ENCODE measurements at regions not wholly inside any gene's neighbourhood (a gene's known extent, or its start where the extent isn't known, plus 50 kb on each side); places are given as distances from the start of the nearest gene placed in this dataset.

DNA sequence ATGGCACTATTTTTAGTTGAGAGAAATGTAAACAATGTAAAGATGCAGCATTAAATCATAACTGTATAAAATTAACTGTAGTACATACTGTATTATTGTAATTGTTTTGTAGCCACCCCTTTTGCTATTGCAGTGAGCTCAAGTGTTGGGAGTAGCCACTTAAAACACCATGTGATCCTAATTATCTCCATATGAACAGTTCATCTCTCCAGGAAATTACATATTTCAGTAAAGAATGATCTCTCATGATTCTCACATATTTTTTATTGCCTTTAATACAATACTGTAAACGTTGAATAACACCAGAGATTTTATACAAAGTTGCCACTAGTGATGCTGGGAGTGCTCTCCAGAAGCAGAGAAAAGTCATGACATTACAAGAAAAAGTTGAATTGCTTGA lies 1768.6 kb downstream of the LRRC4C start:
- Histone ChIP-seq H3K36me3 (no peaks in the 10 kb centered on the region), H3K27me3 (no peaks in the 10 kb centered on the region), H3K4me3 (ENCODE audit: low read depth, low read length) (no peak overlapping the region), H3K9me3 (no peaks in the 10 kb centered on the region), H3K4me1 (no peaks in the 10 kb centered on the region)
- TF ChIP-seq, protein P1, sequence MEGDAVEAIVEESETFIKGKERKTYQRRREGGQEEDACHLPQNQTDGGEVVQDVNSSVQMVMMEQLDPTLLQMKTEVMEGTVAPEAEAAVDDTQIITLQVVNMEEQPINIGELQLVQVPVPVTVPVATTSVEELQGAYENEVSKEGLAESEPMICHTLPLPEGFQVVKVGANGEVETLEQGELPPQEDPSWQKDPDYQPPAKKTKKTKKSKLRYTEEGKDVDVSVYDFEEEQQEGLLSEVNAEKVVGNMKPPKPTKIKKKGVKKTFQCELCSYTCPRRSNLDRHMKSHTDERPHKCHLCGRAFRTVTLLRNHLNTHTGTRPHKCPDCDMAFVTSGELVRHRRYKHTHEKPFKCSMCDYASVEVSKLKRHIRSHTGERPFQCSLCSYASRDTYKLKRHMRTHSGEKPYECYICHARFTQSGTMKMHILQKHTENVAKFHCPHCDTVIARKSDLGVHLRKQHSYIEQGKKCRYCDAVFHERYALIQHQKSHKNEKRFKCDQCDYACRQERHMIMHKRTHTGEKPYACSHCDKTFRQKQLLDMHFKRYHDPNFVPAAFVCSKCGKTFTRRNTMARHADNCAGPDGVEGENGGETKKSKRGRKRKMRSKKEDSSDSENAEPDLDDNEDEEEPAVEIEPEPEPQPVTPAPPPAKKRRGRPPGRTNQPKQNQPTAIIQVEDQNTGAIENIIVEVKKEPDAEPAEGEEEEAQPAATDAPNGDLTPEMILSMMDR (IDR thresholded peaks at IDR 0.05; ENCODE audit: low read depth, low read length): no peak
- no peak for DNase-seq

DNA sequence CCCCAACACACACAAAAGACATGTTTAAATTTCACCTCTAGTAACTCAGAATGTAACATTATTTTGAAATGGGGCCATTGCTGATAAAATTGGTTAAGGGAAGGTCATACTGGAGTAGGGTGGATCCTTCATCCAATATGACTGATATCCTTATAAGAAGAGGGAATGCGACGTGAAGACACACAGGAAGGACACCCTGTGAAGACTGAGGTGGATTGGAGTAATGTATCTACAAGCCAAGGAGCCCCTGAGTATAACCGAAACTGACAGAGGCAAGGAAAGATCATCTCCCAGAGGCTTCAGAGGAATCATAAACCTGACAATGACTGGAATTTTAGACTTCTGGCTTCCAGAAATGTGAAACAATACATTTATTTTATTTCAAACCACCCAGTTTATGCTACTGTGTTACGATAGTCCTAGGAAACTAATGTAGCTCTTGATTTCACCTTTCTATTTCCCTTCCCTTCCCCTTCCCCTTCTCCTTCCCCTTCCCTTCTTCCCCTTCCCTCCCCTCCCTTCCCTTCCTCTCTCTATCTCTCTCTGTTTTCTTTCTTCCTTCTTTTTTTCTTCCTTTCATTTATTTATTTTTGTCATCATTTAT lies 1775.4 kb downstream of the LRRC4C start:
- H3K27me3 ChIP-seq: no peaks in the 10 kb centered on the region
- no peaks in the 10 kb centered on the region for H3K9me3 ChIP-seq
- no peaks in the 10 kb centered on the region for H3K4me1 ChIP-seq
- H3K36me3 ChIP-seq: no peaks in the 10 kb centered on the region
- no peak overlapping the region for H3K4me3 ChIP-seq (ENCODE audit: low read depth, low read length)
- DNase-seq: no peak
- TF ChIP-seq, protein P1 (IDR thresholded peaks at IDR 0.05; ENCODE audit: low read depth, low read length): no peak

DNA sequence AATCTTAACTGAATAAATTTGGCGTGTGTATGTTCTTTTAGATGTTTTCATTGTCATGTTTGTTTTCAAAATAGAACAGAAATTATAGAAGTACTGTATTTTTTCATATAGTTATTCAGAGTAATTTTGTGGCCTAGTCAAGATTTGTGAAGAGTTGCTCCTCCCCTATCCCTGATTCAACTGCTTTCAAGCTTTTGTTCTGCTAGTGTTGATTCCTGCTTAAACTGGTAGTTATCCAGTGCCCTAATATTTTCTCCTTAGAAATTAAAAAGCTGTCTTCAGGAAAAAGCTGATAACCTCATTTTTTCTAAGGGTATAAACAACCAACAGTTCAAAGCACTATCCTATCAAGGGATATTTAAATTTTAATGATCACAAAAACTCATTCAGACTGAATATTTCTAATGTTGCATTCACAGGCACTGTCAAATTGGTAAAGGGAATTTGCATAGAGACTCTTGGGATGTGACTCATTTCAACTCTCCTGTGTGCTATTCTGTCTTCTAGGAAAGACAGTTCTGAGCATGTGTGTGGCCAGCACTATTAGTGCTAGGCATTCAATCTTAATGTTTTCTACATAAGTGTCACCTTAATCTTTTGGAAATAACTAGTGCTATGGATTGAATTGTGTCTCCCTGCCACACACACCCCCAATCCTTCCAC lies 1776.0 kb downstream of the LRRC4C start:
- Histone ChIP-seq H3K36me3 (no peaks in the 10 kb centered on the region), H3K4me1 (no peaks in the 10 kb centered on the region), H3K27me3 (no peaks in the 10 kb centered on the region), H3K9me3 (no peaks in the 10 kb centered on the region), H3K4me3 (ENCODE audit: low read depth, low read length) (no peak overlapping the region)
- TF ChIP-seq, protein P1 (IDR thresholded peaks at IDR 0.05; ENCODE audit: low read depth, low read length): no peak
- DNase-seq: no peak

DNA sequence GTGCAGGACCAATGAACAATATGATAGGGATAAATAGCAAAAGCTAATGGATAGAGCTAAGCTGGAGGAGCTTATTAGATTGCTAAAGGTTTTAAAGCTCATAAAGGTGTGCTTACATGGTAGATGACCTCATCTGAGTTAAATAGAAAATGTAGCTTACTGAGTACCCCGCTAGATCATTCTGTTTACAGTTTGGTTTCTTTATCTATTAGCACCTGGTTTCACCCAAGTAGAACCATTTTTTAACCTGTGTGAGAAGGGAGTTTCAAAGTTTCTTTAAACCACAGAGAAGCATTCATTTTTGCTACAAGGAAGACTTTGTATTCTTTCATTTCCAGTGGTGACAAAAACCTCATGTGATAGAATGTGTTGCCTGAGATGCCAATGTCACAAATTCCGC lies 1778.0 kb downstream of the LRRC4C start:
- Histone ChIP-seq H3K36me3 (no peaks in the 10 kb centered on the region), H3K4me1 (no peaks in the 10 kb centered on the region), H3K4me3 (ENCODE audit: low read depth, low read length) (no peak overlapping the region), H3K27me3 (no peaks in the 10 kb centered on the region), H3K9me3 (no peaks in the 10 kb centered on the region)
- TF ChIP-seq, protein P1 (IDR thresholded peaks at IDR 0.05; ENCODE audit: low read depth, low read length): no peak
- DNase-seq: no peak

DNA sequence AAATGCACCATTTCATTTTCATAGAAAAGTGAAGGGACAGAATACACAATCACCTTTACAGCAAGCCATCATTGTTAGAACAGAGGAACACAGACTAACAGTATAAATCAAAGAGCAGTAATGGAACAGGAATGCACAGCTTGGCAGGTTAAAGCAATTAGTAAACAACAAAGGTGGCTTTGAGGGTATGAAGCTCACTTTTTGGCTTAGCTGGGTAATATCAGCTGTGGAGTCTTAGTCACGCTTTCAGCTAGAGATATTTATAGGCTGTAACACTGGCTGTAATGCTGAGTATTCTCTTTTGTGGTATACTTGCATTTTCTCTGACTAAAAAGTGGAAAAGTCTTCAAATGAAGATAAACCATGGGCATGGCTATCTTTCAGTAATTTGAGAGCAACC lies 1780.5 kb downstream of the LRRC4C start:
- TF ChIP-seq, protein P1 (IDR thresholded peaks at IDR 0.05; ENCODE audit: low read depth, low read length): no peak
- no peak for DNase-seq
- H3K36me3 ChIP-seq: no peaks in the 10 kb centered on the region
- no peaks in the 10 kb centered on the region for H3K27me3 ChIP-seq
- no peaks in the 10 kb centered on the region for H3K9me3 ChIP-seq
- no peaks in the 10 kb centered on the region for H3K4me1 ChIP-seq
- H3K4me3 ChIP-seq (ENCODE audit: low read depth, low read length): no peak overlapping the region

DNA sequence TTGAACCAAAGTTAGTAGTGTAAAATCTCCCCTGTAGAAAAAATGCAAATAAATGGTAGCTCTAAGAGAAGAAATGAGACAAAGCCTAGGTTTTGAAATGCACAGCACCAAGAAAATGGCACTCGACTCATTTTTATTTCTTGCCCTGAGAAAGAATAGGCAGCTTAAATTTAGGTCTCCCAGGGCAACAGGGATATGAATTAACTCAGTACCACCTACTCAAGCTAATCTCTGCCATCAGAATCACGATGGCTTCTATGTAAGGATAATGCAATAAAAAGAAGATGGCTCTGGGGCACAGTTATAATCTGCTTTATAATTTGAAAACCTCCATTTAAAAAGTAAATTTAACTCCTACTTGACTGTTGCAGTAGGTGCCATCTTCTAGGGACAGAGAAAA lies 1784.3 kb downstream of the LRRC4C start:
- TF ChIP-seq, protein P1 (IDR thresholded peaks at IDR 0.05; ENCODE audit: low read depth, low read length): no peak
- H3K36me3 ChIP-seq: no peaks in the 10 kb centered on the region
- no peak overlapping the region for H3K4me3 ChIP-seq (ENCODE audit: low read depth, low read length)
- H3K9me3 ChIP-seq: no peaks in the 10 kb centered on the region
- no peak for DNase-seq
- H3K4me1 ChIP-seq: no peaks in the 10 kb centered on the region
- no peaks in the 10 kb centered on the region for H3K27me3 ChIP-seq
